Fibroblast of peridontal ligament (primary cell): ENCODE measurements at regions not wholly inside any gene's neighbourhood (a gene's known extent, or its start where the extent isn't known, plus 50 kb on each side); places are given as distances from the start of the nearest gene placed in this dataset.
A peak's percentile ranks its signal among the peaks of the same experiment; 100 is the strongest.
"Not testable (repeated sequence)": the region's sequence is repeated elsewhere in the genome, so short reads cannot be mapped to it uniquely, and the experiment has no call there.

Experiments used
- DNase-seq: peaks from one replicate; pipeline ENCODE4 v3.0.0-alpha.2; 2010; ENCODE audit errors: extremely low read depth

- DNase-seq, result no peak
Observed at GRCh38 chr7:69364813-69365643, 233.2 kb upstream of the AUTS2 start.

- DNase-seq, result peak; percentile 3
Observed at GRCh38 chr7:69365651-69366192, 232.6 kb upstream of the AUTS2 start.

GRCh38 chr7:69367780-69368179 lies 230.5 kb upstream of the AUTS2 start:
- DNase-seq, result no peak

- DNase-seq, result no peak
Observed at GRCh38 chr7:69373171-69374043, 224.9 kb upstream of the AUTS2 start.

GRCh38 chr7:69374044-69374425 lies 224.2 kb upstream of the AUTS2 start:
- DNase-seq, result no peak

- DNase-seq, result no peak
Observed at GRCh38 chr7:69377191-69377590, 221.1 kb upstream of the AUTS2 start.

- no peak for DNase-seq
Observed at GRCh38 chr7:69388452-69389137, 209.7 kb upstream of the AUTS2 start.

GRCh38 chr7:69389216-69389615 lies 209.1 kb upstream of the AUTS2 start:
- DNase-seq, result no peak

GRCh38 chr7:69393912-69394311 lies 204.4 kb upstream of the AUTS2 start:
- not testable (repeated sequence) for DNase-seq

GRCh38 chr7:69395061-69395714 lies 203.1 kb upstream of the AUTS2 start:
- DNase-seq, result no peak

- no peak for DNase-seq
Observed at GRCh38 chr7:69398986-69399385, 199.3 kb upstream of the AUTS2 start.

GRCh38 chr7:69399401-69399800 lies 198.9 kb upstream of the AUTS2 start:
- no peak for DNase-seq

- DNase-seq, result no peak
Observed at GRCh38 chr7:69402696-69403095, 195.6 kb upstream of the AUTS2 start.

GRCh38 chr7:69403169-69403568 lies 195.1 kb upstream of the AUTS2 start:
- DNase-seq, result no peak

- no peak for DNase-seq
Observed at GRCh38 chr7:69411018-69411417, 187.3 kb upstream of the AUTS2 start.

GRCh38 chr7:69411466-69411865 lies 186.8 kb upstream of the AUTS2 start:
- DNase-seq, result no peak

GRCh38 chr7:69412331-69413146 lies 185.7 kb upstream of the AUTS2 start:
- DNase-seq, result no peak

- DNase-seq, result no peak
Observed at GRCh38 chr7:69414555-69414954, 183.7 kb upstream of the AUTS2 start.

- no peak for DNase-seq
Observed at GRCh38 chr7:69418869-69419670, 179.2 kb upstream of the AUTS2 start.

GRCh38 chr7:69419934-69420333 lies 178.3 kb upstream of the AUTS2 start:
- DNase-seq, result no peak
